Thyroid gland (tissue), 4 donors: ENCODE measurements at regions not wholly inside any gene's neighbourhood (a gene's known extent, or its start where the extent isn't known, plus 50 kb on each side); places are given as distances from the start of the nearest gene placed in this dataset.

Experiments
- POLR2A ChIP-seq, 2 donors: fragments of 450-650 bp; IDR thresholded peaks; one replicate each; pipeline ENCODE4 v1.6.1; 2017; ENCODE audit warnings: antibody characterized with exemption in 2 of 2, mild to moderate bottlenecking in 2 of 2, moderate library complexity in 1 of 2
- TF ChIP-seq, protein P1 (sequence below), 6 experiments: fragments of 200-600 bp in 3 of 6; fragments of 450-650 bp in 3 of 6; sonication (generic) in 3 of 6; IDR thresholded peaks; one replicate each; pipeline ENCODE4 v1.5.1; 2016 to 2019; ENCODE audit warnings: antibody characterized with exemption in 6 of 6, mild to moderate bottlenecking in 2 of 6, inconsistent platforms in 1 of 6, moderate library complexity in 1 of 6

DNA sequence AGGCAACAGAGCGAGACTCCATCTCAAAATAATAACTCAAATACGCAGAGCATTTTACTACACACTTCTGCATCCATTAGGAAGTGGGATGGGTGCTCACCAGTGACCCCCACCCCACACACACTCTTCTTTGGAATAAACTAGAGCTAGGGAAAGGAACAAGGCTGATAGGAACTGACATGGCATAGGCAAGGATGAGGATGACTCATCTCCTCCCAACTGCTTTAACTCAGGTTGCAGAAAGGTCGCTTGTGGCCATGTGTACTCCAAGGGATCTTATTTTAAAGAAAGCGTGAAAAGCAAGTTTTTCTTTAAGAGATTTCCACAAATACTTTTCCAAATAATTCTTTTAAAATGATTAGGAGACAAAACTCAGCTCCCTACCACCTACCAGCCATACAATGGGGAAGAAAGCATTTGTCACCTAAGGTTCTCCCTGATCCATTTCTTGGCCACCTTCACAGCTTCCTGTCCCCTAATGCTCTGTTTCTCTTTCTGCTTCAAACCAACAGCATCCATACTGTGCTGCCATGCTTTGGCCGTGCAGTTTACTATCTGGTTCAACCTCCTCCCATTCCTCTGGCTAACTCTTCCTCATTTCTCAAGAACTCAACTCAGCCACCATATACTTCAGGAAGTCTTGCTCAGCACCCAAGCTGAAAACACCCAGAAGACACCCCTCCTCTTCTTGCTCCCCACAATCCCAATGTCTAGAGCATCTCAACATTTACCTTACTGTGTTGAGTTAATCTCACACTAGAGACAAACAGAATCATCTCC lies 211.9 kb downstream of the ACTL7B start:
- TF ChIP-seq, protein P1, sequence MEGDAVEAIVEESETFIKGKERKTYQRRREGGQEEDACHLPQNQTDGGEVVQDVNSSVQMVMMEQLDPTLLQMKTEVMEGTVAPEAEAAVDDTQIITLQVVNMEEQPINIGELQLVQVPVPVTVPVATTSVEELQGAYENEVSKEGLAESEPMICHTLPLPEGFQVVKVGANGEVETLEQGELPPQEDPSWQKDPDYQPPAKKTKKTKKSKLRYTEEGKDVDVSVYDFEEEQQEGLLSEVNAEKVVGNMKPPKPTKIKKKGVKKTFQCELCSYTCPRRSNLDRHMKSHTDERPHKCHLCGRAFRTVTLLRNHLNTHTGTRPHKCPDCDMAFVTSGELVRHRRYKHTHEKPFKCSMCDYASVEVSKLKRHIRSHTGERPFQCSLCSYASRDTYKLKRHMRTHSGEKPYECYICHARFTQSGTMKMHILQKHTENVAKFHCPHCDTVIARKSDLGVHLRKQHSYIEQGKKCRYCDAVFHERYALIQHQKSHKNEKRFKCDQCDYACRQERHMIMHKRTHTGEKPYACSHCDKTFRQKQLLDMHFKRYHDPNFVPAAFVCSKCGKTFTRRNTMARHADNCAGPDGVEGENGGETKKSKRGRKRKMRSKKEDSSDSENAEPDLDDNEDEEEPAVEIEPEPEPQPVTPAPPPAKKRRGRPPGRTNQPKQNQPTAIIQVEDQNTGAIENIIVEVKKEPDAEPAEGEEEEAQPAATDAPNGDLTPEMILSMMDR (IDR thresholded peaks at IDR 0.05): no peak
- no peak for TF ChIP-seq POLR2A (IDR thresholded peaks at IDR 0.05)
